Activated CD8-positive, alpha-beta memory T cell treated with anti-CD3 and anti-CD28 coated beads, Interleukin-2, amount 50 U/mL, for 48 hours (primary cell): ENCODE measurements at regions not wholly inside any gene's neighbourhood (a gene's known extent, or its start where the extent isn't known, plus 50 kb on each side); places are given as distances from the start of the nearest gene placed in this dataset.

ENCODE experiments used
- DNase-seq: peaks from one replicate; pipeline ENCODE4 v3.0.0-alpha.2; 2020

GRCh38 chr3:153680526-153680925 is 440.7 kb upstream of the ARHGEF26 start:
- DNase-seq, result no peak

- no peak for DNase-seq
Measured at GRCh38 chr3:153681057-153681456, 440.1 kb upstream of the ARHGEF26 start.

GRCh38 chr3:153688301-153689120 is 432.7 kb upstream of the ARHGEF26 start:
- no peak for DNase-seq

GRCh38 chr3:153693207-153693606 is 428.0 kb upstream of the ARHGEF26 start:
- DNase-seq, result no peak

GRCh38 chr3:153702106-153702505 is 419.1 kb upstream of the ARHGEF26 start:
- DNase-seq, result no peak

GRCh38 chr3:153704115-153704514 is 417.1 kb upstream of the ARHGEF26 start:
- DNase-seq, result no peak

- DNase-seq, result no peak
Measured at GRCh38 chr3:153706706-153707105, 414.5 kb upstream of the ARHGEF26 start.

GRCh38 chr3:153714016-153714415 is 407.2 kb upstream of the ARHGEF26 start:
- no peak for DNase-seq

GRCh38 chr3:153714588-153715290 is 406.5 kb upstream of the ARHGEF26 start:
- DNase-seq, result no peak

- no peak for DNase-seq
Measured at GRCh38 chr3:153722157-153722556, 399.0 kb upstream of the ARHGEF26 start.

GRCh38 chr3:153731071-153731470 is 390.1 kb upstream of the ARHGEF26 start:
- no peak for DNase-seq

GRCh38 chr3:153734777-153735551 is 386.2 kb upstream of the ARHGEF26 start:
- no peak for DNase-seq

GRCh38 chr3:153740109-153740508 is 381.1 kb upstream of the ARHGEF26 start:
- no peak for DNase-seq

- DNase-seq, result no peak
Measured at GRCh38 chr3:153744889-153745288, 376.3 kb upstream of the ARHGEF26 start.

- no peak for DNase-seq
Measured at GRCh38 chr3:153746211-153746610, 375.0 kb upstream of the ARHGEF26 start.

- DNase-seq, result no peak
Measured at GRCh38 chr3:153749070-153749610, 372.1 kb upstream of the ARHGEF26 start.

GRCh38 chr3:153752405-153753027 is 368.7 kb upstream of the ARHGEF26 start:
- DNase-seq, result no peak

- DNase-seq, result no peak
Measured at GRCh38 chr3:153753035-153753434, 368.2 kb upstream of the ARHGEF26 start.

- no peak for DNase-seq
Measured at GRCh38 chr3:153756816-153757215, 364.4 kb upstream of the ARHGEF26 start.

- DNase-seq, result no peak
Measured at GRCh38 chr3:153757839-153758238, 363.4 kb upstream of the ARHGEF26 start.

GRCh38 chr3:153760948-153761347 is 360.2 kb upstream of the ARHGEF26 start:
- no peak for DNase-seq

GRCh38 chr3:153762411-153763235 is 358.6 kb upstream of the ARHGEF26 start:
- no peak for DNase-seq
